T-helper 2 cell treated with Interferon-gamma antibody and Interleukin-4, amounts not matched to agents 5 μg/mL and 100 μg/mL, for 36 hours (primary cell): ENCODE measurements at regions not wholly inside any gene's neighbourhood (a gene's known extent, or its start where the extent isn't known, plus 50 kb on each side); places are given as distances from the start of the nearest gene placed in this dataset.

Source experiments
- DNase-seq: peaks from one replicate; pipeline ENCODE4 v3.0.0; 2021; ENCODE audit warnings: low spot score
- H3K27ac Mint-ChIP-seq: one replicate; pipeline ENCODE4 v1.8.0; 2021; ENCODE audit warnings: mild to moderate bottlenecking, mixed read lengths
- H3K27me3 Mint-ChIP-seq: one replicate; pipeline ENCODE4 v1.8.0; 2021; ENCODE audit warnings: low read depth, mixed read lengths
- H3K36me3 Mint-ChIP-seq: one replicate; pipeline ENCODE4 v1.8.0; 2021; ENCODE audit warnings: low read depth, mixed read lengths
- H3K4me1 Mint-ChIP-seq: one replicate; pipeline ENCODE4 v1.8.0; 2021; ENCODE audit warnings: low read depth, mixed read lengths
- H3K4me3 Mint-ChIP-seq: one replicate; pipeline ENCODE4 v1.8.0; 2022; ENCODE audit warnings: mild to moderate bottlenecking, moderate library complexity, mixed read lengths
- H3K9me3 Mint-ChIP-seq: one replicate; pipeline ENCODE4 v1.8.0; 2021; ENCODE audit warnings: mixed read lengths

- Mint-ChIP-seq H3K4me1 (no peaks in the 10 kb centered on the region), H3K9me3 (peaks cover 22% of the 10 kb centered on the region), H3K4me3 (no peak overlapping the region), H3K27me3 (no peaks in the 10 kb centered on the region), H3K36me3 (no peaks in the 10 kb centered on the region), H3K27ac (no peak overlapping the region)
- DNase-seq = no peak
Measured at GRCh38 chr5:8341406-8341805, 472.5 kb downstream of the MTRR start.

- DNase-seq = no peak
Measured at GRCh38 chr5:8347984-8348383, 479.0 kb downstream of the MTRR start.

GRCh38 chr5:8349855-8350254 lies 480.9 kb downstream of the MTRR start:
- DNase-seq = no peak
- Mint-ChIP-seq H3K36me3 (no peaks in the 10 kb centered on the region), H3K4me1 (no peaks in the 10 kb centered on the region), H3K27me3 (no peaks in the 10 kb centered on the region), H3K27ac (no peak overlapping the region), H3K4me3 (no peak overlapping the region), H3K9me3 (peaks cover 19% of the 10 kb centered on the region)

More at GRCh38 chr5:8347984-8348383, 479.0 kb downstream of the MTRR start:
- H3K4me3 Mint-ChIP-seq = no peak overlapping the region
- H3K27ac Mint-ChIP-seq = no peak overlapping the region
- H3K36me3 Mint-ChIP-seq = no peaks in the 10 kb centered on the region
- no peaks in the 10 kb centered on the region for H3K4me1 Mint-ChIP-seq
- no peaks in the 10 kb centered on the region for H3K27me3 Mint-ChIP-seq
- peaks cover 25% of the 10 kb centered on the region for H3K9me3 Mint-ChIP-seq

GRCh38 chr5:8350644-8351339 lies 481.8 kb downstream of the MTRR start:
- Mint-ChIP-seq H3K4me1 (no peaks in the 10 kb centered on the region), H3K9me3 (peaks cover 12% of the 10 kb centered on the region), H3K4me3 (no peak overlapping the region), H3K27me3 (no peaks in the 10 kb centered on the region), H3K36me3 (no peaks in the 10 kb centered on the region), H3K27ac (no peak overlapping the region)
- DNase-seq = no peak

DNA sequence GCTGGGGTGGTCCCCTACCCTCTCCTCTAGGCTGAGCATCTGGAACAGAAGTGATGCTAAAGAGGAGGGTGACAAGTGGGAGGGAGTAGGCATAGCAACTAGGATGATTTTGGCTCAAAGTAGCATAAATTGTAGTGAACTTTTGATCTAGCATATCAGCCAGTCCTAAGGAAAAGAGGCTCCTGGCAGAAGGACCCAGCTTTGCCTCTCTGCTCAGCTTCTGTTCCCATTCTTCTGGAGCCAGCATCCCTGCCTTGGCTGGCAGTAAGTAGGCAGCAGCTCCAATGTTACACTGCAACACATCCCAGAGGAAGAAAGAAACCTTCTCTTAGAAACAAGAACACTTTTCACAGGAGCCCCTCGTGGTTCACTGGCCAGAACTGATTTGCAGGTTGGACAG lies 487.0 kb downstream of the MTRR start:
- Mint-ChIP-seq H3K27ac (no peak overlapping the region), H3K4me3 (no peak overlapping the region), H3K36me3 (no peaks in the 10 kb centered on the region), H3K27me3 (no peaks in the 10 kb centered on the region), H3K4me1 (no peaks in the 10 kb centered on the region), H3K9me3 (peaks cover 4% of the 10 kb centered on the region)
- DNase-seq = no peak

GRCh38 chr5:8360012-8360411 lies 491.1 kb downstream of the MTRR start:
- no peaks in the 10 kb centered on the region for H3K4me1 Mint-ChIP-seq
- H3K9me3 Mint-ChIP-seq = no peaks in the 10 kb centered on the region
- no peak overlapping the region for H3K4me3 Mint-ChIP-seq
- H3K27ac Mint-ChIP-seq = no peak overlapping the region
- no peak for DNase-seq
- H3K36me3 Mint-ChIP-seq = no peaks in the 10 kb centered on the region
- H3K27me3 Mint-ChIP-seq = no peaks in the 10 kb centered on the region

- H3K36me3 Mint-ChIP-seq = no peaks in the 10 kb centered on the region
- H3K4me3 Mint-ChIP-seq = no peak overlapping the region
- H3K4me1 Mint-ChIP-seq = no peaks in the 10 kb centered on the region
- H3K9me3 Mint-ChIP-seq = no peaks in the 10 kb centered on the region
- no peak for DNase-seq
- H3K27ac Mint-ChIP-seq = no peak overlapping the region
- H3K27me3 Mint-ChIP-seq = no peaks in the 10 kb centered on the region
Measured at GRCh38 chr5:8362495-8362894, 493.5 kb downstream of the MTRR start.

GRCh38 chr5:8363138-8363537 lies 494.2 kb downstream of the MTRR start:
- no peak for DNase-seq
- H3K27me3 Mint-ChIP-seq = no peaks in the 10 kb centered on the region
- no peaks in the 10 kb centered on the region for H3K9me3 Mint-ChIP-seq
- H3K4me3 Mint-ChIP-seq = no peak overlapping the region
- H3K36me3 Mint-ChIP-seq = no peaks in the 10 kb centered on the region
- no peak overlapping the region for H3K27ac Mint-ChIP-seq
- no peaks in the 10 kb centered on the region for H3K4me1 Mint-ChIP-seq

- no peak for DNase-seq
- Mint-ChIP-seq H3K4me1 (no peaks in the 10 kb centered on the region), H3K4me3 (no peak overlapping the region), H3K9me3 (no peaks in the 10 kb centered on the region), H3K27me3 (no peaks in the 10 kb centered on the region), H3K36me3 (no peaks in the 10 kb centered on the region), H3K27ac (no peak overlapping the region)
Measured at GRCh38 chr5:8366266-8366665, 497.3 kb downstream of the MTRR start.

GRCh38 chr5:8376478-8376877 lies 507.5 kb downstream of the MTRR start:
- no peak for DNase-seq
- Mint-ChIP-seq H3K9me3 (peaks cover 11% of the 10 kb centered on the region), H3K4me1 (no peaks in the 10 kb centered on the region), H3K27me3 (no peaks in the 10 kb centered on the region), H3K36me3 (no peaks in the 10 kb centered on the region), H3K27ac (no peak overlapping the region), H3K4me3 (no peak overlapping the region)

DNA sequence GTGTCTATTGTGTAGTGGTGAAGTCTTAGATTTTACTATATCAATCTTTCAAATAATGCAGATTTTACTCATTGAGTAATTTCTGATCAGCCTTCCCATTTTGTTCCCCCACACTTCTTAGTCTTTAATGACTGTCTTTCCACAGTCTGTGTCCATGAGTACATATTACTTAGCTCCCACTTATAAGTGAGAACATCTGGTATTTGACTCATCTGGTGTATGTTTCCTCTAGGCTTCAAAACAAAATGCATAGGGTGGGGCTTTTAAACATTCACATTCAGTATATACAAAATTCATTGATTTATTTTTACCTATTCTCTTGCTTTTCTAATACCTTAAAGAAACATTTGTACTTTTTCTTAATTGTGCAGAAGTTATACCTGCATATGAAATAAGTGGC lies 513.0 kb downstream of the MTRR start:
- no peaks in the 10 kb centered on the region for H3K4me1 Mint-ChIP-seq
- no peak overlapping the region for H3K27ac Mint-ChIP-seq
- no peaks in the 10 kb centered on the region for H3K36me3 Mint-ChIP-seq
- H3K9me3 Mint-ChIP-seq = peaks cover 3% of the 10 kb centered on the region
- DNase-seq = no peak
- H3K4me3 Mint-ChIP-seq = no peak overlapping the region
- no peaks in the 10 kb centered on the region for H3K27me3 Mint-ChIP-seq

GRCh38 chr5:8382456-8382855 lies 513.5 kb downstream of the MTRR start:
- H3K9me3 Mint-ChIP-seq = peaks cover 3% of the 10 kb centered on the region
- no peak for DNase-seq

DNA sequence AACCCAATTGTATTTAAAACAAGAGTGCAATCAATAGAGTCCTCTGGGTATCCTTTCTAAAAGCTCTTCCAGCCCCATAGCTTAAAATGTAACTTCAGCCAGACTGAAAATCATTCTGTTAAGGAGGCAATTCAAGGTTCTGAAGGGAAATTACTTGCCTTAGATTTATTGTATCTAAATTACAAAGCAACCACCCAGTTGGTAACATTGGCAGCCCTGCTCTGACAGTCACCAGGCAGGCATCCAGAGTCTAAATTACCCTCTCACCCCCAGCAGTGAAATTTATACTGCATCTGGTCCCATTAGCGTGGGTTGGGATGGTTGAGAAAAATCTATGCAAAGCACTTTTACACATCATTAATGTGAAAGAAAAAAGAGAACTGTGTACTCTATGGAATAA lies 514.7 kb downstream of the MTRR start:
- no peaks in the 10 kb centered on the region for H3K36me3 Mint-ChIP-seq
- no peaks in the 10 kb centered on the region for H3K4me1 Mint-ChIP-seq
- no peak for DNase-seq

More at GRCh38 chr5:8382456-8382855, 513.5 kb downstream of the MTRR start:
- H3K27ac Mint-ChIP-seq = no peak overlapping the region
- no peaks in the 10 kb centered on the region for H3K4me1 Mint-ChIP-seq
- no peaks in the 10 kb centered on the region for H3K27me3 Mint-ChIP-seq
- no peaks in the 10 kb centered on the region for H3K36me3 Mint-ChIP-seq
- H3K4me3 Mint-ChIP-seq = no peak overlapping the region

GRCh38 chr5:8386719-8387288 lies 517.9 kb downstream of the MTRR start:
- Mint-ChIP-seq H3K4me1 (no peaks in the 10 kb centered on the region), H3K36me3 (no peaks in the 10 kb centered on the region), H3K27ac (no peak overlapping the region), H3K4me3 (no peak overlapping the region), H3K9me3 (peaks cover 8% of the 10 kb centered on the region), H3K27me3 (no peaks in the 10 kb centered on the region)
- DNase-seq = no peak

More for the DNA sequence above, 514.7 kb downstream of the MTRR start:
- Mint-ChIP-seq H3K27me3 (no peaks in the 10 kb centered on the region), H3K27ac (no peak overlapping the region), H3K9me3 (peaks cover 3% of the 10 kb centered on the region), H3K4me3 (no peak overlapping the region)

DNA sequence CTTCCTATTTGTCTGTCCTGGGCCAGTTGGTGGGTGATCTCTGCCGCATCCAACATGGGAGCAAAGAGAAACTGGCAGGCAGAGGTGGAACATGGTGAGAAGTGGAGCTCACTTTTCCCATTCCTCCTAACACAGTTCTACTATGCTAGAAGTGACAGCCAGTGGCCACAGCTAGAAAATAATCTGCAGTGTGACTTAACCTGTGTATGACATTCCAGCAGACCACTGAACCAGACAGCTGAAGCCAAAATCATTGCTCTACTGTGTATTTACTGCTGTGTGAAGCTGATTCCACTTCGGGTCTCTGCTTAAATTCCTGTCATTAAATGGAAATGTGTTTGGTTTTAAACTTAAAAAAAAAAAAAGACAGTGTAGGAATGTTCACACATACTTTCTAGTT lies 523.0 kb downstream of the MTRR start:
- H3K36me3 Mint-ChIP-seq = no peaks in the 10 kb centered on the region
- peaks cover 4% of the 10 kb centered on the region for H3K9me3 Mint-ChIP-seq
- no peaks in the 10 kb centered on the region for H3K4me1 Mint-ChIP-seq
- H3K27me3 Mint-ChIP-seq = no peaks in the 10 kb centered on the region
- H3K4me3 Mint-ChIP-seq = no peak overlapping the region
- DNase-seq = no peak
- H3K27ac Mint-ChIP-seq = no peak overlapping the region
